DOHH2 (cell line): ENCODE measurements at regions not wholly inside any gene's neighbourhood (a gene's known extent, or its start where the extent isn't known, plus 50 kb on each side); places are given as distances from the start of the nearest gene placed in this dataset.

Source experiments
- EZH2phosphoT487 ChIP-seq: fragments of 200-600 bp; sonication (generic); IDR thresholded peaks from 2 replicates; pipeline ENCODE4 v1.6.1; 2017; ENCODE audit warnings: borderline replicate concordance, mild to moderate bottlenecking, antibody characterized with exemption, low read length, moderate library complexity, mixed read lengths
- TF ChIP-seq, protein P1 (sequence below): fragments of 200-600 bp; sonication (generic); IDR thresholded peaks from one replicate; pipeline ENCODE4 v1.5.1; 2014; ENCODE audit warnings: antibody characterized with exemption, mild to moderate bottlenecking, low read depth, low read length; ENCODE audit not compliant: poor library complexity, severe bottlenecking

DNA sequence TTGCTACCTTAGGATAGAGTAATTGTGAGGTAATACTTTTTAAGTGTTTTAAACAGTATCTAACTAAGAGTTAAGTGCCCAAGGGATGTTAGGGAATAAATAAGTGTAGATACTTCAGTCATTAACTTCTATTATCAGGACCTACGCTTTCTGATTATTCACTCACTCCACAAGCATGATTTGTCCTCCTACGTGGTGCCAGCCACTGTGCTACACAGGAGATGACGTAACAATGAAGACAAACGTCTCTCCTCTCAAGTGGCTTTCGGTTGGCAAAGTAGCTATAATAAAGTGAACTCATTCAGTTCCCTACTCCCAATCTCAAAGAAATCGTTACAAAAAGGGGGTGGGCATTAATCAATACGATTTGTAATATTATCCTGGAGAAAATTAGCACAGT lies 100.9 kb upstream of the SETBP1 start:
- TF ChIP-seq, protein P1, sequence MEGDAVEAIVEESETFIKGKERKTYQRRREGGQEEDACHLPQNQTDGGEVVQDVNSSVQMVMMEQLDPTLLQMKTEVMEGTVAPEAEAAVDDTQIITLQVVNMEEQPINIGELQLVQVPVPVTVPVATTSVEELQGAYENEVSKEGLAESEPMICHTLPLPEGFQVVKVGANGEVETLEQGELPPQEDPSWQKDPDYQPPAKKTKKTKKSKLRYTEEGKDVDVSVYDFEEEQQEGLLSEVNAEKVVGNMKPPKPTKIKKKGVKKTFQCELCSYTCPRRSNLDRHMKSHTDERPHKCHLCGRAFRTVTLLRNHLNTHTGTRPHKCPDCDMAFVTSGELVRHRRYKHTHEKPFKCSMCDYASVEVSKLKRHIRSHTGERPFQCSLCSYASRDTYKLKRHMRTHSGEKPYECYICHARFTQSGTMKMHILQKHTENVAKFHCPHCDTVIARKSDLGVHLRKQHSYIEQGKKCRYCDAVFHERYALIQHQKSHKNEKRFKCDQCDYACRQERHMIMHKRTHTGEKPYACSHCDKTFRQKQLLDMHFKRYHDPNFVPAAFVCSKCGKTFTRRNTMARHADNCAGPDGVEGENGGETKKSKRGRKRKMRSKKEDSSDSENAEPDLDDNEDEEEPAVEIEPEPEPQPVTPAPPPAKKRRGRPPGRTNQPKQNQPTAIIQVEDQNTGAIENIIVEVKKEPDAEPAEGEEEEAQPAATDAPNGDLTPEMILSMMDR: no peak
- TF ChIP-seq EZH2phosphoT487: no peak
